GM18951 (cell line): ENCODE measurements at regions not wholly inside any gene's neighbourhood (a gene's known extent, or its start where the extent isn't known, plus 50 kb on each side); places are given as distances from the start of the nearest gene placed in this dataset.

Experiments
- POLR2A ChIP-seq: IDR thresholded peaks from 4 replicates; pipeline ENCODE4 v1.6.1; 2011; ENCODE audit warnings: mild to moderate bottlenecking; ENCODE audit not compliant: insufficient read length, insufficient read depth; ENCODE audit errors: extremely low read depth
- in situ Hi-C: fragments of 300-500 bp; cut with MboI; formaldehyde crosslinking; loops from one replicate; pipeline ENCODE4 v1.12.0; 2022; ENCODE audit warnings: low sequenced_read_pairs, mixed read lengths, inconsistent platforms; ENCODE audit not compliant: unreplicated experiment

- no peak for TF ChIP-seq POLR2A
- in situ Hi-C loops: no loop called here
Observed at GRCh38 chr15:35863655-35864054, 317.7 kb upstream of the DPH6 start.

GRCh38 chr15:35867356-35867755, 321.4 kb upstream of the DPH6 start:
- no peak for TF ChIP-seq POLR2A
- in situ Hi-C loops: no loop called here

GRCh38 chr15:35871282-35871681, 325.3 kb upstream of the DPH6 start:
- no peak for TF ChIP-seq POLR2A
- in situ Hi-C loops: no loop called here

- in situ Hi-C loops: no loop called here
- no peak for TF ChIP-seq POLR2A
Observed at GRCh38 chr15:35871812-35872211, 325.8 kb upstream of the DPH6 start.

GRCh38 chr15:35872577-35872976, 326.6 kb upstream of the DPH6 start:
- in situ Hi-C loops: no loop called here

GRCh38 chr15:35874260-35874905, 328.4 kb upstream of the DPH6 start:
- no peak for TF ChIP-seq POLR2A
- in situ Hi-C loops: no loop called here

More at GRCh38 chr15:35872577-35872976, 326.6 kb upstream of the DPH6 start:
- no peak for TF ChIP-seq POLR2A

- no peak for TF ChIP-seq POLR2A
- in situ Hi-C loops: no loop called here
Observed at GRCh38 chr15:35876762-35877161, 330.8 kb upstream of the DPH6 start.

- in situ Hi-C loops: no loop called here
Observed at GRCh38 chr15:35880896-35881295, 334.9 kb upstream of the DPH6 start.

GRCh38 chr15:35885870-35886269, 339.9 kb upstream of the DPH6 start:
- TF ChIP-seq POLR2A: no peak
- in situ Hi-C loops: no loop called here

More at GRCh38 chr15:35880896-35881295, 334.9 kb upstream of the DPH6 start:
- TF ChIP-seq POLR2A: no peak

GRCh38 chr15:35886765-35887164, 340.8 kb upstream of the DPH6 start:
- TF ChIP-seq POLR2A: no peak
- in situ Hi-C loops: no loop called here

GRCh38 chr15:35888815-35889214, 342.9 kb upstream of the DPH6 start:
- in situ Hi-C loops: no loop called here
- TF ChIP-seq POLR2A: no peak

GRCh38 chr15:35907511-35907910, 361.5 kb upstream of the DPH6 start:
- in situ Hi-C loops: no loop called here

GRCh38 chr15:35909414-35909813, 363.4 kb upstream of the DPH6 start:
- in situ Hi-C loops: no loop called here
- no peak for TF ChIP-seq POLR2A

More at GRCh38 chr15:35907511-35907910, 361.5 kb upstream of the DPH6 start:
- no peak for TF ChIP-seq POLR2A

- in situ Hi-C loops: no loop called here
- TF ChIP-seq POLR2A: no peak
Observed at GRCh38 chr15:35910227-35910626, 364.3 kb upstream of the DPH6 start.

- no peak for TF ChIP-seq POLR2A
- in situ Hi-C loops: no loop called here
Observed at GRCh38 chr15:35911052-35911777, 365.2 kb upstream of the DPH6 start.

GRCh38 chr15:35912196-35912595, 366.2 kb upstream of the DPH6 start:
- no peak for TF ChIP-seq POLR2A

More at GRCh38 chr15:35912196-35912595, 366.2 kb upstream of the DPH6 start:
- in situ Hi-C loops: no loop called here
